ENCODE measurements at regions not wholly inside any gene's neighbourhood (a gene's known extent, or its start where the extent isn't known, plus 50 kb on each side); places are given as distances from the start of the nearest gene placed in this dataset.

DNA sequence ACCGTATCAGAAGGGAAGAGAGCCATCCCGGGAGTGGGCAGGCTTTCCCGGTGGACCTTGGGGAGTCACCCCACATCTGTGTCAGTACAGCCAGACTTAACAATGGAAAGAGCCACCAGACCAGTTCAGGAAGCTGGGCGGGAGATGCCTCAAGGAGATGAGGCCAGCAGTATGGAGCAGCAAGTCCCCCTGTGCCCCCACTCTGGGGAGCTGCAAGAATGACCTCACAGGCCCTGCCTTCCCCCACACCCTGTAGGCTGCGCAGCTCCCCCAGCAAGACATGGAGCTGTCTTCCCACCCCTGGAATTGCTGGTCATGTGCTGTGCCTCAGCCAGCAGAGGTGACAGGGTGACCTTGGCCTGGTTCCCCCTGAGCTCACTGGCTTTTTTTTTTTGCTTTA lies 76.8 kb upstream of the INSIG1 start:
- Mint-ChIP-seq H3K27me3 (peaks cover 36% of the 10 kb centered on the region), H3K4me1 (peaks cover 4% of the 10 kb centered on the region), H3K36me3 (no peaks in the 10 kb centered on the region), H3K4me3 (no peak overlapping the region), H3K27ac (no peak overlapping the region), H3K9me3 (no peaks in the 10 kb centered on the region)
- no peak for DNase-seq
- CTCF ChIA-PET, result interaction anchor here (0.6 to 0.8 kb wide), 2 partner anchors 10 to 73 kb away, joined by 3 to 5 read pairs; no protein-coding TSS in a partner anchor

DNA sequence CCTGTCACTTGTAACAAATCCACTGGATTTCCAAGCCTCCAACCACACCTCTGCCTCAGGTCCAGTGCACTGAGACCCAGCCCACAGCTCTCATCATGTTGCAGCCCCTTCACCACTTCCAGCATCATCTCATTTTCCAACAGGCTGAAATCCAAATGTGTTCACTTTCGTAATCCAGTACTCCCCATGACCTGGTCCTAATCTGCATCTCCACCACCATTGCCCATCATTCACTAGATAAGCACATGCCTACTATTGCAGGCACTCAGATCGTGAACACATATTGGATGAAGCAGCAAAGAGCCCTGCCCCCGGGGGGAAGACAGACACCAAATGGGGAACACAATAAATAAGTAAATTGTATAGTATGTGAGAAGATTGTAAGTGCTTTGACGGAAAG lies 76.1 kb upstream of the INSIG1 start:
- Mint-ChIP-seq H3K4me1 (peaks cover 4% of the 10 kb centered on the region), H3K27me3 (peaks cover 35% of the 10 kb centered on the region), H3K27ac (no peak overlapping the region), H3K4me3 (no peak overlapping the region), H3K9me3 (no peaks in the 10 kb centered on the region), H3K36me3 (no peaks in the 10 kb centered on the region)
- no peak for DNase-seq
- CTCF ChIA-PET, result no interaction called here

DNA sequence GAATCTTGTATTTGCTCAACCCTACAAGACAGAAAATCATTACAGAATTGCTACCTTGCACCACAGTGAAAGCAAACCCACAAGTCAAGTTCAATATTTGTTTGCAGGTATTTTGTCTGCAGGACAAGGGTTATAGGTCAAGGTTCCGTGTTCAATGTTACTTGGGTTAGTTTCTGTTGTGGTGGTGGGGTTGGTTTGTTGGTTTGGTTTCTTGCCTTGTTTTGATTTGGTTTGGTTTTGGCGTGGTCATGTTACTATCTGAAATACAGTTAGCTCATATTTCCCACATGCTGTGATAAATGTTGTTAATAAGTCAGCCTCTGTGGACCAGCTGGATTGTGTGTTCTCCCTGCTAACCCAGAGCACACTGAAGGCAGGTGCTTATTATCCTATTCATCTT lies 75.6 kb upstream of the INSIG1 start:
- no peak for DNase-seq
- Mint-ChIP-seq H3K9me3 (no peaks in the 10 kb centered on the region), H3K36me3 (no peaks in the 10 kb centered on the region), H3K4me1 (peaks cover 4% of the 10 kb centered on the region), H3K27me3 (peaks cover 35% of the 10 kb centered on the region), H3K4me3 (no peak overlapping the region), H3K27ac (no peak overlapping the region)
- CTCF ChIA-PET, result interaction anchor here (0.8 kb wide), 1 partner anchor 13 kb away, joined by 3 read pairs; no protein-coding TSS in a partner anchor

DNA sequence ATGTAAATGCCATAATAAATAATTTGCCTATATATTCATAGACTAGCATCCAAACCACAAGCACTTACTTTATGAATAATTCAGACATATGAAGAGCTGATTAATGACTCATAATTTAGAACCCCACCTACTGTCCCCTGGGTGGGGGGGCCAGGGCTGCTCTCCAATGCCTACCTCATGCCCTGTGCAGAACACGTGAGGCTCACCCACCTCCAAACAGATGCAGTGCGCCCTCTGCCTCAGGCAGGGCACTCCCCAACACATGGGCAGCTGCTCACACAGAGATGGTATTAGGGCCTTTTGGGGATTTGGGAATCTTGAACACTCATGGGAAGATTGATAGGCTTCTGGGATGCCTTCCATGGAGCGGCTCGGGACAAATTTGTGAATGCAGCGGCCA lies 75.1 kb upstream of the INSIG1 start:
- Mint-ChIP-seq H3K27me3 (peaks cover 37% of the 10 kb centered on the region), H3K36me3 (no peaks in the 10 kb centered on the region), H3K4me1 (peaks cover 4% of the 10 kb centered on the region), H3K9me3 (no peaks in the 10 kb centered on the region), H3K27ac (no peak overlapping the region), H3K4me3 (no peak overlapping the region)
- no peak for DNase-seq
- CTCF ChIA-PET, result interaction anchor here (0.8 kb wide), 1 partner anchor 13 kb away, joined by 3 read pairs; no protein-coding TSS in a partner anchor

DNA sequence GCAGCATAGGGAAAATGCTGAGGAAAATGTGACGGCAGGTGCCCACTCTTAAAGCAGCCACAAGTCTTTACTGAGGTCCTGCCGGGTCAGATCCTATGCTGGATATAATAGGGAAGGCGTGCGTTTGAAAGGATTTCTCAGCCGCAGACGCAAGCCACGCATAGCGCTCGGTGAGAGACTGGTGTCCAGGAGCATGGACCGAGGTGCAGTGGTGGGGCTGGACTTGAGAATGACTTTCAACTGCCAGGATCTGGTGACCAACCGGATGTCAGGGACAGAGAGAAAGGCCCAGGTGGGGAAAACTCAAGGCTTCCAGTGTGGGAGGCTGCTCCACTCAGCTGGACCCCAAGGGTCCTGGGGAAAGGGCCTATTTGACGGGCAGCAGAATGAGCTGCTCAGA lies 74.7 kb upstream of the INSIG1 start:
- CTCF ChIA-PET, result interaction anchor here (0.8 kb wide), 1 partner anchor 12 kb away, joined by 3 read pairs; no protein-coding TSS in a partner anchor

DNA sequence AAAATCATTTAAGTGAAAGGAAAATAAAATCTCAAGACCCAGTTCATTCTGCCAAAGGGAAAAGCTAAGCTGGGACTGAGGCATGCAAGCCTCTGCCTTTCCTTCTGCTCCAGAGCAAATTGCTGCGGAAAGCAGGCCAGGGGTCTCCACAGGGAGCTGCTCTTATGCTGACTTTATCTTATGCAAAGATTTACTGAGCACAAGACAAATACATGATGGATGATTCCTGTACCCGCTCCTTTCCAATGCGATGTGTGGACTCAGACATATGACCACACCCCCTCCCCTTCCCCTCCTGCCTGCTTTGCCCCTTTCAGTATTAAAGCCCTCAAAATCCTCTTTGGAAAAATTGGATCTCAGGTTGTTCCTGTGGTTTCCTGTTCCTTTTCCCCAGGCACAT lies 74.2 kb upstream of the INSIG1 start:
- Mint-ChIP-seq H3K36me3 (no peaks in the 10 kb centered on the region), H3K4me1 (peaks cover 4% of the 10 kb centered on the region), H3K27me3 (peaks cover 41% of the 10 kb centered on the region), H3K4me3 (no peak overlapping the region), H3K9me3 (no peaks in the 10 kb centered on the region), H3K27ac (no peak overlapping the region)
- CTCF ChIA-PET, result no interaction called here
- no peak for DNase-seq

More for the DNA sequence above, 74.7 kb upstream of the INSIG1 start:
- Mint-ChIP-seq H3K36me3 (no peaks in the 10 kb centered on the region), H3K4me1 (peaks cover 4% of the 10 kb centered on the region), H3K27me3 (peaks cover 41% of the 10 kb centered on the region), H3K9me3 (no peaks in the 10 kb centered on the region), H3K27ac (no peak overlapping the region), H3K4me3 (no peak overlapping the region)
- no peak for DNase-seq

DNA sequence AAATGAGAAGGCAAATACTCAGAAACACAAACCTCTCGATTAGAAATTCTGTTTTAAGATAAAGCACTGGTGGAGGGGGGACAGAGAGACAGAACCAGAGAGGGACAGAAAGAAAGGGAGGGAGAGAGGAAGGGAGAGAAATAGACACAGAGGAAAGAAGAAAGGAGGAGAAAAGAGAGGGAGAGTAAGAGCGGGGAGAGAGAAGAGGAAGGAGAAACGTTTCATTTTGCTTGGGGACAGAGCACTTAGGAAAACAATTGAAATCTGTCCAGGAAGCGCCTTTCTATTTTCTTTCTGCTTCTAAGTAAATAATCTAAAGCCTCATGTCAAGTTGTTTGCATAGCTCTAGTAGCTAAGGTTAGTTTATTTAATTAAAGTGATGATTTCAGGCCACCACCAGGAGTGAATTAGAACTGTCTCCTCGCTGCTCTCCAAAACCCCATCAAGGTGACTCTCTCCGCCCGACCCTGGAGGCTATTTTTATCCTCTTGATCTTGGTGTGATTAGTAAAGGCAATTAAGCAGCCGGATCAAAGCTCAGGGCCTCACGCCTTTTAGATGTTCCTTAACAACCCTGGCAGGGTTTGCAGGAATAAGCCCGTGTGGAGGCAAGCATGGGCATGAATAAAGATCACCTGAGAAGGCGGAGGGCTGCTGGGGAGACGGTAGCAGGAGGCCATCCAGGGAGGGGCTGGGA lies 73.4 kb upstream of the INSIG1 start:
- H3K36me3 Mint-ChIP-seq, result no peaks in the 10 kb centered on the region
- DNase-seq, result no peak
- CTCF ChIA-PET, result no interaction called here
- H3K27me3 Mint-ChIP-seq, result peaks cover 34% of the 10 kb centered on the region
- H3K4me1 Mint-ChIP-seq, result peaks cover 4% of the 10 kb centered on the region
- no peaks in the 10 kb centered on the region for H3K9me3 Mint-ChIP-seq
- no peak overlapping the region for H3K27ac Mint-ChIP-seq
- no peak overlapping the region for H3K4me3 Mint-ChIP-seq

DNA sequence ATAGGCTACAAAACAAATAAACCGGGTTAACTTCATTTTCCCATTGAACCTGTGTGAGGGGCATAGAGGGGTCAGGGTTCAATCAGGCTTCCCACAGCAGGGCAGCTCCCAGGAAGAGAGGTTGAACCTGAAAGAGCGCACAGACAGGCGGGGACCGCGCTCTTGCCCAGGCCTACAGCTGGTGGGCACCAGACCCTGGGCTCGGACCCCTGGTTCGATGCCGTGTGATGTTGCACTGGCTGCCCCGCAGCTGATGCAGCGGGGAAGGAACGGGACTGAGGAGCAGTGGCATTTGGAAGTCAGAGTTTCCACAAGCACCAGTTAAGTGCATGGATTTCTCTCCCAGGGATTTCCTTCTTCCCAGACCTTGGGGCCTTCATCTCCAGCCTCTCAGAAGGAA lies 72.6 kb upstream of the INSIG1 start:
- no peak overlapping the region for H3K4me3 Mint-ChIP-seq
- DNase-seq, result no peak
- CTCF ChIA-PET, result no interaction called here
- H3K27ac Mint-ChIP-seq, result no peak overlapping the region
- peaks cover 4% of the 10 kb centered on the region for H3K4me1 Mint-ChIP-seq
- no peaks in the 10 kb centered on the region for H3K36me3 Mint-ChIP-seq
- H3K9me3 Mint-ChIP-seq, result no peaks in the 10 kb centered on the region
- peaks cover 34% of the 10 kb centered on the region for H3K27me3 Mint-ChIP-seq

DNA sequence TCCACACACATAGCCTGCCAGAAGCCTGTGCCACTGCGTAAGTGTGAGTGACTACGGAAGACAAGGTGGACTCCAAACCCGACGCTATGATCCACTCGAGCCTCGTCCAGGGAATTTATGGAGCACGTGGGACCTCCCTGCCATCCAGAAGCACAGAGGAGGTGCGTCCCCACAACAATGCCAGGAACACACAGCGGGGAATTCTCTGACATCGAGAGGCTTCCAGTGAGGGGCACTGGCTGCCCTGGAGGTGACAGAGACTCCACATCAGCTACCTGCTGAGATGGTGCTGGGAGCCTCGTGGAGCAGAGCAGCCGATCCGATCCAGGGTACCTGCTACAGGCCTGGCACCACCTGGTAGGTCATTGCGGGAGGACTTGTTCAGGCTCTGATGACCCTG lies 72.2 kb upstream of the INSIG1 start:
- Mint-ChIP-seq H3K9me3 (no peaks in the 10 kb centered on the region), H3K4me1 (peaks cover 4% of the 10 kb centered on the region), H3K27ac (no peak overlapping the region), H3K36me3 (no peaks in the 10 kb centered on the region), H3K4me3 (no peak overlapping the region), H3K27me3 (peaks cover 34% of the 10 kb centered on the region)
- CTCF ChIA-PET, result no interaction called here
- DNase-seq, result no peak

DNA sequence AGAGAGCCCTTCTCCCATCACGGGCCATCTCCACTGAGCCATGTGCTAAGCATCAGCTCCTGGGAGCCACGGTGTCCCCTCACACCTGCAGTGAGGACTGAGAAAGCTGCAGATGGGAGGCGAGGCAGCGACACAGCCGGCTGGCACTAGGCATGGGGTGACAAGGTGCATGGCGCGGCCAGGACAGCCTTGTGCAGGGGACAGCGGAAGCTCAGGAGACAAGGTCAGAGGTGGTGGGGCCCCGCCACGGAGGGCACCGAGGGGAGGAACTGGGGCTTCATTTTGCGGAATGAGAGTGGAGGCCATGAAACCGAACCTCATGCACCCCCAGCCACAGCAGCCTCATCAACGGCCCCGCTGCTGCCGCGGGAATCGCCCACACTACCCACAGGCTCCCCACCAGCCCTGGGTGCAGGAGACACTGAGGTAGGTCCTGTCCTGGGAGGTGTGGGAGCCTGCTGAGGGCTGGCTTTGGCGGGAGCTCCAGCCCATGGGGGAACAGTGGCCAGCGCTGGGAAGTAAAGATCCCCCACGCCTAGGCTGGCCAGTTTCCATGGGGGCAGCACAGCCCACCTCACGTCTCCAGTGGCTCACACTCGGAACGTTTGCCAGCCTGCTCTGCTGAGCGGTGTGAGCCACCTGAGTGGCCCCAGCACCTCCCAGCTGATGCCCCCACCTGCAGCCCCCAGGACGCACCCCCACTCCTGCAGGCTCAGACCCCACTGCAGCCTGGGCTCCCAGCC lies 71.2 kb upstream of the INSIG1 start:
- peaks cover 4% of the 10 kb centered on the region for H3K4me1 Mint-ChIP-seq

DNA sequence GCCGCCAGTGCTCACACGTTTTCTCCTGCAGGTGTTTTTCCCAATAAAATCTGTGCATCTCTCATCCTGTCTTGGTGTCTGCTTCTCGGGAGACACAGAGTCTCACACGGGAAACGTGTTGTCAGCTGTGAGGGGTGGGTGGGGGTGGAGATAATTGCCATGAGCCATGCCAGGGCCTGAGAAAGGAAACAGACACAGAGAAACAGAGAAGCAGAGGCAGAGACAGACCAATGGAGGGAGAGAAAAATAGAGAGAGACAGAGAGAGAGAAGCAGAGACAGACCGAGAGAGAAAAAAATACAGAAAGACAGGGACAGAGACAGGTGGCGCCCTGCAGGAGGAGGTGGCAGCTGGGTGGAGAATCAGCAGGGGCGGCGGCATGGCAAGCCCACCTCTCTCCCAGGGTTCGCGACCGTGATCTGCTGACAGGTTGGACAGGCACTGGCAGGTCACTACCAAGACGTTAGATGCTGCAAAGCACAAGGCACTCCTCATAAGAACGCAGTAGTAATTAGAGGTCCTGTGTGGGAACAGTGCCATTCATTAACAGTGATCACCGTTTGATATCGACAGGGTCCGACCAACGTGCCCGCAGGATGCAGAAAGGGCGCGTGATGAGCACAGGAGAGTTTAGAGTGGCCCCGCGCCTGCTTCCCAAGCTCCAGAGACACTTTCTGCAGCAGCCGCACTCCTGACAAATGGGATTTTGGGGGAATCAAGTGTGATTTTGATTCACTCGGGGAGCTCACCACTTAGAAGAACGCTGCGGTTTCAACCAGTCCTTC lies 70.5 kb upstream of the INSIG1 start:
- peaks cover 1% of the 10 kb centered on the region for H3K4me1 Mint-ChIP-seq
- H3K4me3 Mint-ChIP-seq, result no peak overlapping the region
- no peaks in the 10 kb centered on the region for H3K36me3 Mint-ChIP-seq
- CTCF ChIA-PET, result no interaction called here
- peaks cover 32% of the 10 kb centered on the region for H3K27me3 Mint-ChIP-seq
- DNase-seq, result no peak
- H3K27ac Mint-ChIP-seq, result no peak overlapping the region
- no peaks in the 10 kb centered on the region for H3K9me3 Mint-ChIP-seq

More for the DNA sequence above, 71.2 kb upstream of the INSIG1 start:
- H3K9me3 Mint-ChIP-seq, result no peaks in the 10 kb centered on the region
- no peak overlapping the region for H3K4me3 Mint-ChIP-seq
- H3K27me3 Mint-ChIP-seq, result peaks cover 31% of the 10 kb centered on the region
- no peak for DNase-seq
- no peaks in the 10 kb centered on the region for H3K36me3 Mint-ChIP-seq
- H3K27ac Mint-ChIP-seq, result no peak overlapping the region
- CTCF ChIA-PET, result interaction anchor here (0.6 kb wide), 1 partner anchor 52 kb away, joined by 3 read pairs; no protein-coding TSS in a partner anchor

DNA sequence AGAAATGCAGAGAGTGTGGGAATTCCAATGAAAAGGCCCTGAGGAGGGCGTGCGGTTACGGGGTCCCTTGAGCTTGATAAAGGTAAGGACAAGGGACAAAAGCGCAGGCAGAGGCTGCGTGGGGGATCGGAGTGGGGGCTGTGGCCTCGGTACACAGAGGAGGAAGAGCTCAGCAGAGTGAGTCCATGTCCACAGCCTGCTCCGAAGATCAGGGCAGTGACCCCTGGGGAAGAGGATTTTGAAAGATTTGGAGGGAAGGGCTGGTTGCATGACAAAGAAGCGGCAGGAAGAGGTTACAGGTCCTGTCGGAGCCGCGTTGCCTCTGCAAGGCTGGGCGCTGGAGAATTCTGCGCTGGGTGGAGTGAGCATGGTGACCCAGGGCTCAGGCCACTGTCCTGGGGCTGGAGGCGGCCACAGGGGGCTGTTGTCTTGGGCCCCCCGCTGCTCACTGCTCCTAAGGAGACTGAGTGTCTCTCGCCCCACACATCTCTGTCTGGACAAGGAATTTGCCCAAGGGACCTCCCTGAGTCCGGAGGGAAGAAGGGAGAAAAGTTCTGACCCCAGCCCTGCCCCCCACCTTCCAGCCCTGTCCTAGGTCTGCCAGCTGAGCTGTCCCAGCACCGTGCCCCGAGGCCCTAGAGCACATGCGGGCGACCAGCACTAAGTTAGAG lies 69.8 kb upstream of the INSIG1 start:
- CTCF ChIA-PET, result no interaction called here
- Mint-ChIP-seq H3K4me1 (no peaks in the 10 kb centered on the region), H3K9me3 (no peaks in the 10 kb centered on the region), H3K27ac (no peak overlapping the region), H3K4me3 (no peak overlapping the region), H3K27me3 (peaks cover 28% of the 10 kb centered on the region), H3K36me3 (no peaks in the 10 kb centered on the region)
- no peak for DNase-seq

DNA sequence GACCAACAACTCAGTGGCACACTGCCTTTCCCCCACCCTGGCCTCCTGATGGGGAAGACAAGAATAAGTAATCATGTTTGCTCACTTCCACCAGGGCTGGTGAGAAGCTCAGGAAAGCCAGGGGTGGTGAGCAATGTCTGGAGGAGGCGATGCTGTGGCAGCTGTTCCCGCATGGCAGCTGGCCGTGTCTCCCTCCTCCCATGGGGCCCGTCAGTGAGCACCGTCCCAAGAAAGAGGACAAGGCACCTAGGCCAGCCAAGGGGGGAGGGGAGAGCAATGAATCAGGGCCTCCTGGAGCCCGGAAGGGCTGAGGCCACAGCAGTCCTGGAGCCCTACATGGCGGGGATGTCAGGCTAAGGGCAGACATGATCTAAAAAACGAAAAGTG lies 69.2 kb upstream of the INSIG1 start:
- DNase-seq, result no peak
- Mint-ChIP-seq H3K36me3 (no peaks in the 10 kb centered on the region), H3K27ac (no peak overlapping the region), H3K4me1 (no peaks in the 10 kb centered on the region), H3K4me3 (no peak overlapping the region), H3K9me3 (no peaks in the 10 kb centered on the region), H3K27me3 (peaks cover 25% of the 10 kb centered on the region)
- CTCF ChIA-PET, result no interaction called here

DNA sequence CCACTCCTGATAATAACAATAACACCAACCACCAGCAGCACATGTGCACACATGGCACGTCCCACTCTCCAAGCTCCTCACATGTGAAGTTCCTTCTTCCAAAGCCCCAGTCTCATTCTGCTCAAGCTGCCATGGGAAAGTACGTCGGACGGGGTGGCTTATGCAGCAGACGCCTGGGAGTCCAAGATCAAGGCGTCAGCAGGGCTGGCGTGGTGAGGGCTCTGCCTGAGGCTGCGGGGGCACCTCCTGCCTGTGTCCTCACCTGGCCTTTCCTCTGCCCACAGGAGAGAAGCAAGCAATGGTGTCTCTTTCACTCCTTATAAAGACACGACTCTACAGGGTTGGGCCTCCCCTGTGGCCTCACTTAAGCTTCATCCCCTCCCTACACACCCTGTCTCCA lies 68.8 kb upstream of the INSIG1 start:
- Mint-ChIP-seq H3K36me3 (no peaks in the 10 kb centered on the region), H3K4me1 (no peaks in the 10 kb centered on the region), H3K9me3 (no peaks in the 10 kb centered on the region), H3K27me3 (peaks cover 29% of the 10 kb centered on the region), H3K27ac (no peak overlapping the region), H3K4me3 (no peak overlapping the region)
- DNase-seq, result no peak
- CTCF ChIA-PET, result no interaction called here

Measured in activated naive CD4-positive, alpha-beta T cell treated with anti-CD3 and anti-CD28 coated beads, Interleukin-2, amount 10 ng/mL, durations not matched to agents 7 days and 5 days (primary cell).